HG03469 (cell line): ENCODE measurements at regions not wholly inside any gene's neighbourhood (a gene's known extent, or its start where the extent isn't known, plus 50 kb on each side); places are given as distances from the start of the nearest gene placed in this dataset.

Experiments used
- ATAC-seq: cut with Tn5 transposase; IDR thresholded peaks from one replicate; pipeline ENCODE4 v1.9.1; 2021; ENCODE audit warnings: mild to moderate bottlenecking, moderate library complexity, moderate number of reproducible peaks; ENCODE audit not compliant: unreplicated experiment

DNA sequence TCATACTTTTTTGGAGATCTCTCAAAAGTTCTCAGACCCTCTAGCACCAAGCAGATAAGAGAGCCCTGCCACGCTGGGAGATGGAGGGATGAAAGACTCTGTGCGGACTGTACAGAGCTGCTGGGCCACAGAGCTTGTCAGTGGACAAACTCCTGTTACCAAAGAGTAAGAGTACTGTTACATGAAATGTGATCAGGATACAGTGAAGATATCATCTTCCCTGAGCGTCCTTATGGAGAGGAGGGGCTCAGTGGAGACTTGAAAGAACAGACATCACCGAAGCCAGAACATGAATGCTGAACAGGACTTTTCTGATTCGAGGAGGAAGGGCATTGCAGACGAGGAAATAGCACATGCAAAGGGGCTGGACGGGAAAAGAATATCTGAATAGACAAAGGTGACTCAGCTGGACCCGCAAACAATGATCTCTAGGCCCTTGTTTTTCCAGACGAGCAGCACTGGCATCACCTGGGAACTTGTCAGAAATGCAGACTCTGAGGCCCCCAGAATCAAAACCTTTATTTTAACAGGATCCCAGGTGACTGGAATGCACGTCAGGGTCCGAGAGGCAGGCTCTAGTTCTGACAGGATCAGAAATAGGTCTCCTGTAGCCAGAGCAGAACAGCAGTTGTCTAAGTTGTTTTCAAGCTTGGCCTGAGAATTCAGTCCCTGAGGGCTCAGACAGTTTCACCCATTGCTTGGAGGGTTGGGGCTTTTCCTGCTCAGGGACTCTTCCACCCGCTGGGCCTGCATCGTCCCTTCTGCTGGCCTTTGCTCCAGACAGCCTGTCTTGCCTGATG, 277.9 kb downstream of the RPLP1 start:
- ATAC-seq, result no peak

DNA sequence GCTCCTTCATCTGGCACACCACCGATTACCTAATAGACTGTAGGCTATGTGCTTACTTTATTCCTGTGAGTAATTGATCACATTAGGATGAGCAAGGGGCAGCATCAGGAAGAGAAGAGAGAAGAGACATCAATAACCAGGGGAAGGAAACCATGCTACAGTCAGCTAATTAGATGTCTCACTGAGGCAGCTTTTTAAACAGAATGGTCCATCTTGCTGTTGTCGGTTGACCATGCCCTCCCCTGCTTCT, 278.4 kb downstream of the RPLP1 start:
- no peak for ATAC-seq

DNA sequence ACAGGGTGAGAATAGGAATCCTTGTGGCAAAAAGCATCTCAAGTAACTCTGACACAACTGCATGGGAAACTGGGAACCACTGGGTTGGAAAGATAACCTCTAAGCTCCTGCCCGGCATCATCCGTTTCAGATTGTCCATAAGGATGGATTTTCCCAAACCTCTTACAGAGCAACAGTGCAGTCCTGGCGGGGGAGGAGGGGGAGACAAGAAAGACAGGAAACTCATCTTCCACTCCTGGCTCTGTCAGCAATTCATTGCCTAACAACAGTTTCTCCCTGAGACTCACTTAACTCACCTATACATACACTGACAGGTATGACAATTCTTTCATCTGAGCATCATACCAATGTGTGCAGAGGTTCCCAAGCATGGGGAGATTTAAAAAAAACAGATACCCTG, 279.0 kb downstream of the RPLP1 start:
- no peak for ATAC-seq

DNA sequence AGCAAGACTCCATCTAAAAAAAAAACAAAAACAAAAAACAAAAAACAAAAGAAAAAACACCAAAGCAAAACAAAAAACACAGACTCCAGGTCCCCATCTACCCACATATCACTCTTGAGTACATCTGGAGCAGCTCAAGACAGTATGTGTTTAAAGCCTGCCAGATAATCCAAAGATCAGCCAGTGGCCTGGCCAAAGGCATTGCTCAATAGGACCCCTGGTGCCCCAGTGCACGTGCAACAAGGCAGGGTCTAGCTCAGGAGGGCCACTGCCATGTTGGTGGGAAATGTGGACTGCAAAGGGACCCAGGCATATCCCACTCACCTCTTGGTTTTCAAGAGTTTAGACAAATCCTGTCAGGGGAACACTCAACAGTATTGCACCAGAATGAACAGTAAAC, 279.5 kb downstream of the RPLP1 start:
- ATAC-seq, result no peak

DNA sequence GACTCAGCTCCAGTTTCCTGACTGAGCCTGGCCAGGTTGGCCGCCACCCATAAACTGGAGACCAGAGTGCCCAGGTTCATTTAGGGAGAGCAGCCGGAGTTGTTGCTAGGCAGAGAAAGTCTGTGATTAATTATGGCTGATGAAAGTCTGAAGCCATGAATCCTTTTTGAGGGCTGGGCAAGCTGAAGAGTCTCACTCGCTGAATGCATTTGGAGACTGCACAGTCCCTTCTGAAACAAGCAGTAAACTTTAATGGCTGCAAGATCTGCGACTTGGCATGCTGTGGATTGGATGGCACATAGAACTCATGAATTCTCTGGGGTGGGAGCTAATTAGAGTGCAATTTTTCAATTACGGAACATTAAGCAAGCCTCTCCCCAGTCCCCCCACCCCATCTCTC, 282.1 kb downstream of the RPLP1 start:
- no peak for ATAC-seq

DNA sequence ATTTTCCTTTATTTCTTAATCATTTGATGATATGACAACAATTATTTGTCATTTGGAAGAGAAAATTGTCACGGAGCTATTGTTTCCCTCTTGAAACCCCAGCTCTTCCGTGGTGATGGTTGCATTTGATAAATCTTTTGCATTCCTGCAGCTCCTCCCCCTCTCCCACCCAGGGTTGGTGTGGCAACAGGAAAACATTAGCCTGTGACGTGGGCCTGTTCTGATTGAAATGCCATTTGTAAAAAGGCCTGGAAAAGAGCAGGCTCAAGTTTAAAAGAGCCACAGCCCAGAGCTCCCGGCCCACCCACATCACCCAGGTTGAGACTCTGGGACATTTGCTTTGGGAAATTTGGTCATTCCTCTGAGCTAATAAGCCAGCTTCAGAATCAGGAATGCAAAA, 282.5 kb downstream of the RPLP1 start:
- no peak for ATAC-seq

DNA sequence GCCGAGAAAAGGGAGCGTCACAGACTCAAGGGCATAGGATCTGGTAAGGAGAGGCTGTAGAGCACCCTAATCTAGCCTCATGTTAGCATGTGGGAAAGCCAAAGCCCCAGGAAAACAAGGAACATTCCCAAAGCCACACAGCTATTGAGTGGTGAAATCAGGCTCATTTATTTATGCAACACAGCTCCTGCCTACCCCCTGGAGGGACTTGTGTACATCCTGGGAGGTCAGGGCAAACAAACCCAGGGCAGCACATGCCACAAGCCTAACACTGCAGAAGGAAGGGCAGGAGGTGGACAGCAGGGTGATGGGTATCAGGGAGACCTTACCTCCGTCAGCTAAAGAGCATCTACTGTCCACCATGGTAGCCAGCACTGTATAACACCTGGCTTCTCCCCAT, 283.5 kb downstream of the RPLP1 start:
- ATAC-seq, result no peak

DNA sequence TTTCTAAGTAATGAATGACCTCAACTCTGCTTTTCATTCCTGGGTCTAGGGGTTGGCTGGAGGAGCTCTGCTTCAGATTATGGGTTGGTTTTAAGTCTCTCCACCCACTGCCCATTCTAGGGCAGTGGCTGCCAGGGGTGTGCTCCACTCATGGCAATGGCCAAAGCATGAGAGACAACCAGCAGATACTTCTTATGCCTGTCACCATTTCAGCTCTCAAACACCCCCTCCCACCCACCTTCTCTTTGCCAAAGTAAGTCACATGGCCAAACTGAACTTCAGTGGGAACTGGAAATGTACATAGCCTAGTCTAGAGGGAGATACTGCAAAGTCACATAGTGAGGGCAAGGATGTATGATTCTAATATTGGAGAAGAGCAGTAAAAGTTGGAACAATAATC, 285.3 kb downstream of the RPLP1 start:
- no peak for ATAC-seq

DNA sequence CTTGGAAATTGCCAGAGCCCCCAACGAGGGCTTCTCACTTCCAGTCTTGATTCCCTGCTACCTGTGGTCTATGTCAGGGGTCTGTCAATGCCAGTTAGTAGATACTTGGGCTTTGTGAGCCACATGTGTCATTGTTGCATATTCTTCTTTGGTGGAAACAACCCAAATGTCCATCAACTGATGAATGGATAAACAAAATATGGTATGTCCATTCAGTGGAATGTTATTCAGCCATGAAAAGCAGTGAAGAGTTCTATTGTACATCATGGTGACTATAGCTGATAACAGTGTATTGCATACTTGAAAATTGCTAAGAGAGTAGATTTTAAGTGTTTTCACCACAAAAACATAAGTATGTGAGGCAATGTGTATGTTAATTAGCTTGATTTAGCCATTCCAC, 288.1 kb downstream of the RPLP1 start:
- no peak for ATAC-seq

DNA sequence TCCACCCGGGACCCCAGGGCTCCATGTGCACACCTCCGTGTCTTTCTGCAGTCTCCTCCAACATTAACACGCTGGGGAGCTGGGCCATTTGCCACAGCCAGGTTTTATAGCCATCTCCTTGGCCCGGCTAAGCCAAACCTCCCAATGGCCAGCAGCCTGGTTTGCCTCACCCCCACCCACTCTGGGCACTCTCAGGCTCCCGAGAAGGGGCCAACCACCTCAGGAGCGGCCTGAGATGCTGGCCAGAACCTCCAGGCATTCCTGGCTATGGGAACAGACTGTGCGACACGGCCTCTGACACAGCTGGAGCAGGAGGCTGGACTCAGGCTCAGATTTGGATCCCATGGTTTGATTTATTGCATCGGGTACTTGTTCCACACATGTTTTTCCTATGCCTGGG, 289.7 kb downstream of the RPLP1 start:
- ATAC-seq, result no peak

DNA sequence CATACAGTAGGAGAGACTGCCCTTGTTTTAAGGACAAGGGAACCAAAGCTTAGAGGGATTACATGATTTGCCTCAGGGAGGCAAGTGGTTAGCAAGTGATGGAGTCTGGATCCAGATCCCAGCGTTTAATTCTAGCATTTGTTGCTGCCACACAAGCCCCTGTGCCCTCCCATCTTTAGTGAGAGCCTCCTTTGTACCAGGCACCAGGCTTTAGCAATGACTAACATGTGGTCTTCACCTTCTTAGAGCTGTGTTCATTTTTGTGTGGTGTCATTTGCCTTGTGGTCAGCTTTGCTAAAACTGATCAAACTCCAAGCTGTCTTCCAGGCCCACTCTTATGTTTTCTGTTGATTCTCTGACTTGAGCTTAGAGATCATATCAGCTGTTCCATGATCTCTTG, 290.5 kb downstream of the RPLP1 start:
- ATAC-seq, result no peak

DNA sequence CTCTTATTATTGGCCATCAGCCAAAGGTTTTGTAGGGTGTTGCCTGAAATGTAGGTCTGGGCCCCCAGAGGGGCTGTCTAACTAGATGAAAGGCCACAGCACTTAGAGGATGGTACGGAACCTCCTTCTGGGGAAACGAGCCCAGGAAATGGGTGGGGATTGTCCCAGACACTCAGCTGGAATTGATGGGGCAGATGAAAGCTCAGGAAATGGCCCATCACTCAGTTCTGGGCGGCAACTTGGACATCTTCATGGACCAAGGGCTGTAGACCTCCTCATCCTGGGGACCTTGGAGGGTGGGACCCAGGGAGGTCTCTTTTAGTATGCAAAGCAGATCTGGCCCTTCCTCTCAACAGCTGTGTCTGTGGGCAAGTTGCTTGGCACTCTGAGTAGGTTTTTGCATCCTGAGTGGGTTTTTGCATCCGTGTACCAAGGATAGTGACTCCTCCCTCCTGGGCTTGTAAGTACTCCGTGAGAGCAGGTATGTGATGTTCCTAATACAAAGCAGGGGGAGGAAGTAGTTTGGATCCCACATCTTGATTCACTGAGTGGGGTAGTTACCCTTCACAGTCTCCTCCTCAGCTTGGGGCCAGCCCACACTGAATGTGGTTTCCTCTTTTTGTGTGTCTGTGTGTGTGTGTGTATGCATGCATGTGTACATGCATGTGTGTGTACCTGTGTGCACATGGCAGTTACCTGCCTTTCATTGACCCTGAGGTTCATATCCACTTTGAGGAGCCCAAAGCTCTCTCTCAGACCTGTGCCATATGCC, 292.0 kb downstream of the RPLP1 start:
- ATAC-seq, result no peak

DNA sequence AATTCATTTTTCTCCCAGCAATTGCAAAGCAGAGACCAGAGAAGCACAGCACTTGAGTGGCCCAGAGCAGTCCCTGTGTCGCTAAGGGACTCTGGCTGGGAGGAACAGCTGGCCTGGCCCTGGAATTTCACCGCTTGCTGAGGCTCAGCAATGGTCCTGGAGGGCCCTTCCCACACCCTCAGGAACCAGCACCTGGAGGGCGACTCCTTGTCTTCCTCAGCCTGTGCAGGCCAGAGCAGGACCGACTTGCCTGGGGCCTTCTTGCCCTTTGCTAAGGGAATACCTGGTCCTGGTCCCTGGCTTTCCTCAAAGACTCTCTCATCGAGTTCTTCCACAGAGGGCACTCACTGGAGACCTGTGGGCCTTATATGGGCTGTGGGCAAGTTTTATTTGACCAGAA, 294.6 kb downstream of the RPLP1 start:
- ATAC-seq, result no peak

DNA sequence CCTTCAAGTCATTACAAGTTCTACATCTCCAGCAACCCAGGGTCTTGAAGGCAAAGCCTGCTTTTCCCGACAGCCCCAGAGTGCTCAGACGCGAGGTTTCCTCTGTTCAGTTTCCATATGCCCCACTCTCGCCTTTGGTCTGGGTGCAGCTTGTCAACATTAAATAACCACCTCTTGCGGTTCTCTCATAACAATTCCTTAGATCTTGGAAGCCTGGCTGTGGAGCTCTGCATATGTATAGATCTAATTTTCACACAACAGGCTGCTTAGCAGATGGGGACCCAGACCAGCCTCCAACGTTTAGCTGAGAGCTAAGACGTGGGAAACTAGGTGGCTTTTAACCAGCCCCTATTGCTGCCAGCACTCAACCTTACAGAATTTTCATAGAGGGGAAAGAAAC, 295.5 kb downstream of the RPLP1 start:
- ATAC-seq, result no peak

DNA sequence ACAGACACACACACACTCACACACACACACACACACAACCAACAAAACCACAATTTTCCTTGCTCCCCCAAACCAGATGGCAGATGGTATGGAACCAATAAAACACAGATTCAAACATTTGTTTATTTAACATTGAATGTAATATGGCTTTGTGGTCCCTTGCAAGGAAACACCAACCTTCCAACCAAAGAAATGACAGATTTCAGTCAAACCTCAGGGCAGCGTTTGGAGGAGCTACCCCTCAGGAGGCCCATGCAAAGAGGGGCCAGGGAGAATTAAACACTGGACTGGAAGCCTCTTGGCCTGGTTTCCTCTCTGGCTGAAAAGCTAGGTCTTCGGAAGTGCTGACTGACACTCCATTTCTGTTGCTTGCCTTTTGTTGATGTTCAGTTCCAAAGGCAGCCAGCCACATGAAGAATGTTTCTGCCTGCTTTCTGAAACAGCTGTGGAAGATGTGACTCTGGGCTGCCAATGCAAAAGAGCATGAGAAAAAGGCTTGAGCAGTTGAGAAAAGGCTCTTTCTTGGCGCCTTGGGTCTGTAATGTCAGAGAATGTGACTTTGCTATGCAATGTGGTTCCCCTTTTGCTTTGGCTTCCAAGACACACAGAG, 296.1 kb downstream of the RPLP1 start:
- ATAC-seq, result no peak

DNA sequence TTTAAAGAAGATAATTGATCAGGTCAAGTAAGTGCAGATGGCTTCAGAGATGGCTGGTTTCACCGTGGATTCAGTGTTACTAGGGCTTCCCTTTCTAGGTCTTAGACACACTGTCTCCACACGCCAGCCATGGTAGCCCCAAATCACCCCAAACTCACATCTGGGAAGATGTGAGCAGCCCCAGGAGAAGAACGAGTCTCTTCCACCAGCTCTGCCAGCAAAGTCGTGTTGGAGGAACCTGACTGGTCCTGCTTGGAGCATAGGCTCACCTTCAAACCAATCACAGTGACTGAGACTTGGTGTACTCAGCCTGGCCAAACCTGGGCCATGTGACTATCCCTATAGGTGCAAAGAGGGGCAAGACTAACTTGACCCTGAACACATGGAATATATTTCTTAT, 296.7 kb downstream of the RPLP1 start:
- ATAC-seq, result no peak

DNA sequence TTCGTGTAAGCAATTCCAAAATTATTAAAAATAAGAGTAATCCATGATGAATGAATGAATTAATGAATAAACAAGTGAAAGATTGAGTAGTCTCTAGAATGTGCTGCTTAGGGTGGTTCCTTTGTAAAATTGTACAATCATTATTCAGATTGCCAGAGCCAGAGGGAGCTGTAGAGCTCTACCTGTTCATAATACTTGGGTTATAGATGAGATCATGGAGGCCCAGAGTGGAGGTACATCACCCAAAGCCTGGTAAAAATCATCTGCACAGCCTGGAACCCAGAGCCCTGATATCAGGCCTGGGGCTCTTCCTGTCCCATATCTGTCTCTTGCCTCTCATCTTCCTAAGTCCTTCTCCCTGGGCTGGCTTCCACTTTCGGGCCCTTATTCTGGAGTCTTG, 297.2 kb downstream of the RPLP1 start:
- ATAC-seq, result no peak

DNA sequence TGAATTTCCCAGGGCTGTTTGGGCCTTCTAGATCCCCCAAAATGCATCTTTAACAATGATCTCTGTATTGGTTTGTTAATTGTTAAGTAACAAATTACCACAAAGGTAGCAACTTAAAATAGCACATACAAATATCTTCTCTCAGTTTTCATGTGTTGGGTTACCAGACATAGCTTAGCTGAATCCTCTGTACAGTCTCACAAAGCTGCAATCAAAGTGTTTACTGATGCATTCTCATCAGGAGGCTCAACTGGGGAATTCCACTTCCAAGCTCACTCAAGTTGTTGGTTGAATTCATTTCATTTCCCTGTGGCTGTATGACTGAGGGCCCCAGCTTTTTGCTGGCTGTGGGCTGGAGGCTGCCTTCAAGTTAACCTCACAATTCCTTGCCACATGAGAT, 297.6 kb downstream of the RPLP1 start:
- no peak for ATAC-seq

DNA sequence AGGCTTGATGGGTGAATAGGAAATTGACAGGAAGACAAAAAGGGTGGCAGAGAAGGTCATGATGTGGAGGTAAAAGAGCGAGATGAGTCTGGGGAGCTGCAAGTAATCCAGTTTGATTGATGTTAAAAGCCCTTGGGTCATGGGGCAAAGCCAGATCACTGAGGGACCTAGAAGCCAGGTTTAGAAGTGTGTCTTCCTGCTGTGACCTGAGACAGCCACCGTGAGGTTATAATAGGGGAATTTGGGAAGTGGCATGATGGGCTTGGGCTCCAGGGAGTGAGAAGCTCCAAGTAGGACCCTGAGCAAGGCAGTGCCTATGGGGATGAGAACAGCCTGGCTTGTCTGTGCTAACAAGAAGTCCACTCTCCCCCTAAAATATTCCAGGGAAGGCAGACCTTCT, 298.5 kb downstream of the RPLP1 start:
- ATAC-seq, result no peak

DNA sequence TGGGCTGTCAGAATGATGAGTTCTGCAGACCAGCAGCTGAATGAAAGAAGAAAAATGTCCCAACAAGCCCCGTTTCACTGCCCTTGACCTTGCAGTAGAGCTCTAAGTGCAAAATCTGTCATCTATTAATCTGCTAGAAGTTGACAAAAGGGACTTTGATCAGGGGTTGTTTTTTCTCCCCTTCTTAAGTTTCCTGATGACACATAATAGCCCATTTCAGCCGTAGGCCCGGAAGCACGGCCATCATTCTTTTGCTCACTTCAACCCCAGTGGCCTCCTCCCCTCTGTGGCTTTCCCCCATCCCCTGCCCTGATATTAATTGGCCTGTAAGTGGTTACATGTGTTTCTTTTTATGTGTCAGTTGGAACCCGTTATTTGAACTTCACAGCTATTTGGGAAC, 298.9 kb downstream of the RPLP1 start:
- no peak for ATAC-seq

DNA sequence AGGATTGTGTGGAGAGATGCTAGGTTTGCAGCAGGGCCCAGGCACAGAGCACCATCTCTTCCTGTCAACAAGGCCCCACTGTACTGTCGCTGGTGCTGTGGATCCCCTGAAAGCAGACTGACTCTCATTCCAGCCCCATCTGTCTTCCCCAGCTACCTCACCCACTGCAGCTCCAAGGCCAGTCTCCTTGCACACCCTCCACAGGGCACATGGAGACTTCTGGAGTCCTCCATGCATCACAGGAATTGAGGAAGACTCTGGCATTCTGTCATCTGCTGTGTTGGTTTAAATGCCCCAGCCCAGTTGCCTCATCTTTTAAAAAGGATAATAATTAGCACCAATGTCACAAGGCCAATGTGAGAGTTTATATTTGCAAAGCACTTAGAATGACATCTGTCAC, 301.2 kb downstream of the RPLP1 start:
- no peak for ATAC-seq

DNA sequence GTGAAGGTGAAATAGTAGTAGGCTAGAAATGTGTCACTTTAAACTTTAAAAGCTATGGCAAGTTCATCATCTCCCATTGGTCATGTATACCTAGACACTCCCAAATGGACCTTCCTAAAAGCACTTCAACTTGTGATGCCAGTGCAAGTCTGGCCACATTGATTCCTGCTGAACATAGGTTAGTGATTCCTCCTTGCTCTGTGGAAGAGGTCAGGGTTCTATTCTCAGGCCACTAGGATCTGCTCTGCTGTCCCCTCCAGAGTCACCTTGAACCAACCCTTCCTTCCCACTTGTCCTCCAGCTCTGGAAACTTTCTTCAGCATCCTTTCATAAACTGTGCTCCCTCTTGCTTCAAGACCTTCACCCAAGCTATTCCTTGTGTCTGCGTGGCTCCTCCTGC, 301.7 kb downstream of the RPLP1 start:
- no peak for ATAC-seq
